ENCODE measurements at regions not wholly inside any gene's neighbourhood (a gene's known extent, or its start where the extent isn't known, plus 50 kb on each side); places are given as distances from the start of the nearest gene placed in this dataset.

GRCh38 chr20:60729135-60729900 is 522.7 kb upstream of the CDH4 start:
- DNase-seq (ENCODE audit: low spot score): no peak
- no TSS peak for BruUV-seq (replicated peaks)
- ChIA-PET POLR2A (no interaction called here), CTCF (ENCODE audit: unreplicated experiment) (no interaction called here)
- Histone ChIP-seq H4K20me1 (ENCODE audit: insufficient read depth, low read length) (no peaks in the 10 kb centered on the region), H3K9me2 (ENCODE audit: insufficient read depth, low read length) (no peaks in the 10 kb centered on the region), H3K4me1 (ENCODE audit: insufficient read depth, low read length, poor library complexity, severe bottlenecking) (no peaks in the 10 kb centered on the region), H3K4me3 (ENCODE audit: low read depth, low read length, poor library complexity, severe bottlenecking) (no peak overlapping the region), H2AFZ (ENCODE audit: low read length) (no peak overlapping the region), H3K27ac (ENCODE audit: low read depth, low read length, poor library complexity, severe bottlenecking) (no peak overlapping the region), H3K4me2 (ENCODE audit: low read length) (no peak overlapping the region), H3K36me3 (ENCODE audit: insufficient read depth, low read length) (no peaks in the 10 kb centered on the region), H3K79me2 (ENCODE audit: insufficient read depth, low read depth, low read length) (no peaks in the 10 kb centered on the region), H3K9me3 (ENCODE audit: low read length) (no peaks in the 10 kb centered on the region)
- intact Hi-C loops (cut with micrococcal nuclease; ENCODE audit: unreplicated experiment): no loop called here
- TF ChIP-seq EZH2phosphoT487 (IDR thresholded peaks at IDR 0.05; ENCODE audit: borderline replicate concordance, low read depth, low read length) (no peak), CTCF (conservative IDR thresholded peaks at IDR 0.05; ENCODE audit: low read length) (no peak)

- no peak overlapping the region for H3K4me3 ChIP-seq (ENCODE audit: low read depth, low read length, poor library complexity, severe bottlenecking)
- no TSS peak for BruUV-seq (replicated peaks)
- no peaks in the 10 kb centered on the region for H3K9me3 ChIP-seq (ENCODE audit: low read length)
- H3K4me1 ChIP-seq (ENCODE audit: insufficient read depth, low read length, poor library complexity, severe bottlenecking): no peaks in the 10 kb centered on the region
- DNase-seq (ENCODE audit: low spot score): no peak
- H2AFZ ChIP-seq (ENCODE audit: low read length): no peak overlapping the region
- H3K27ac ChIP-seq (ENCODE audit: low read depth, low read length, poor library complexity, severe bottlenecking): no peak overlapping the region
- H3K4me2 ChIP-seq (ENCODE audit: low read length): no peak overlapping the region
- no peaks in the 10 kb centered on the region for H4K20me1 ChIP-seq (ENCODE audit: insufficient read depth, low read length)
- POLR2A ChIA-PET: no interaction called here
- intact Hi-C loops (cut with micrococcal nuclease; ENCODE audit: unreplicated experiment): no loop called here
- no peaks in the 10 kb centered on the region for H3K79me2 ChIP-seq (ENCODE audit: insufficient read depth, low read depth, low read length)
- CTCF ChIA-PET (ENCODE audit: unreplicated experiment): no interaction called here
- no peak for TF ChIP-seq CTCF (conservative IDR thresholded peaks at IDR 0.05; ENCODE audit: low read length)
- no peak for TF ChIP-seq EZH2phosphoT487 (IDR thresholded peaks at IDR 0.05; ENCODE audit: borderline replicate concordance, low read depth, low read length)
- no peaks in the 10 kb centered on the region for H3K9me2 ChIP-seq (ENCODE audit: insufficient read depth, low read length)
- H3K36me3 ChIP-seq (ENCODE audit: insufficient read depth, low read length): no peaks in the 10 kb centered on the region
Observed at GRCh38 chr20:60732322-60732721, 519.7 kb upstream of the CDH4 start.

GRCh38 chr20:60748086-60748485 is 504.0 kb upstream of the CDH4 start:
- Histone ChIP-seq H3K9me2 (ENCODE audit: insufficient read depth, low read length) (no peaks in the 10 kb centered on the region), H3K4me2 (ENCODE audit: low read length) (no peak overlapping the region), H2AFZ (ENCODE audit: low read length) (no peak overlapping the region), H3K4me3 (ENCODE audit: low read depth, low read length, poor library complexity, severe bottlenecking) (no peak overlapping the region), H3K9me3 (ENCODE audit: low read length) (no peaks in the 10 kb centered on the region), H3K79me2 (ENCODE audit: insufficient read depth, low read depth, low read length) (no peaks in the 10 kb centered on the region), H3K4me1 (ENCODE audit: insufficient read depth, low read length, poor library complexity, severe bottlenecking) (no peaks in the 10 kb centered on the region), H3K36me3 (ENCODE audit: insufficient read depth, low read length) (no peaks in the 10 kb centered on the region), H3K27ac (ENCODE audit: low read depth, low read length, poor library complexity, severe bottlenecking) (no peak overlapping the region), H4K20me1 (ENCODE audit: insufficient read depth, low read length) (no peaks in the 10 kb centered on the region)
- TF ChIP-seq EZH2phosphoT487 (IDR thresholded peaks at IDR 0.05; ENCODE audit: borderline replicate concordance, low read depth, low read length): no peak
- ChIA-PET CTCF (ENCODE audit: unreplicated experiment) (no interaction called here), POLR2A (interaction anchor here (0.5 kb wide), 1 partner anchor 155 kb away, joined by 6 read pairs; no protein-coding TSS in a partner anchor)
- no TSS peak for BruUV-seq (replicated peaks)
- intact Hi-C loops (cut with micrococcal nuclease; ENCODE audit: unreplicated experiment): no loop called here
- no peak for DNase-seq (ENCODE audit: low spot score)

Data from OCI-LY7 (cell line).